ENCODE measurements at regions not wholly inside any gene's neighbourhood (a gene's known extent, or its start where the extent isn't known, plus 50 kb on each side); places are given as distances from the start of the nearest gene placed in this dataset.

GRCh38 chr2:239582476-239582875 lies 181.7 kb upstream of the HDAC4 start:
- DNase-seq (ENCODE audit: low read depth), result no peak
- TF ChIP-seq CTCF (IDR thresholded peaks at IDR 0.05; ENCODE audit: insufficient read depth, low read depth, low read length, missing control alignments), result no peak
- H3K4me3 ChIP-seq (ENCODE audit: low read length), result no peak overlapping the region

- no peak overlapping the region for H3K4me3 ChIP-seq (ENCODE audit: low read length)
- DNase-seq (ENCODE audit: low read depth), result no peak
- TF ChIP-seq CTCF (IDR thresholded peaks at IDR 0.05; ENCODE audit: insufficient read depth, low read depth, low read length, missing control alignments), result no peak
Observed at GRCh38 chr2:239581352-239581901, 180.6 kb upstream of the HDAC4 start.

- DNase-seq (ENCODE audit: low read depth), result no peak
- H3K4me3 ChIP-seq (ENCODE audit: low read length), result no peak overlapping the region
- TF ChIP-seq CTCF (IDR thresholded peaks at IDR 0.05; ENCODE audit: insufficient read depth, low read depth, low read length, missing control alignments), result no peak
Observed at GRCh38 chr2:239580199-239580527, 179.3 kb upstream of the HDAC4 start.

- DNase-seq (ENCODE audit: low read depth), result no peak
- no peak overlapping the region for H3K4me3 ChIP-seq (ENCODE audit: low read length)
- no peak for TF ChIP-seq CTCF (IDR thresholded peaks at IDR 0.05; ENCODE audit: insufficient read depth, low read depth, low read length, missing control alignments)
Observed at GRCh38 chr2:239579524-239580198, 178.8 kb upstream of the HDAC4 start.

- DNase-seq (ENCODE audit: low read depth), result no peak
- no peak for TF ChIP-seq CTCF (IDR thresholded peaks at IDR 0.05; ENCODE audit: insufficient read depth, low read depth, low read length, missing control alignments)
- no peak overlapping the region for H3K4me3 ChIP-seq (ENCODE audit: low read length)
Observed at GRCh38 chr2:239579081-239579480, 178.3 kb upstream of the HDAC4 start.

GRCh38 chr2:239578381-239578780 lies 177.6 kb upstream of the HDAC4 start:
- no peak for DNase-seq (ENCODE audit: low read depth)
- no peak overlapping the region for H3K4me3 ChIP-seq (ENCODE audit: low read length)
- no peak for TF ChIP-seq CTCF (IDR thresholded peaks at IDR 0.05; ENCODE audit: insufficient read depth, low read depth, low read length, missing control alignments)

GRCh38 chr2:239577935-239578334 lies 177.1 kb upstream of the HDAC4 start:
- TF ChIP-seq CTCF (IDR thresholded peaks at IDR 0.05; ENCODE audit: insufficient read depth, low read depth, low read length, missing control alignments), result no peak
- H3K4me3 ChIP-seq (ENCODE audit: low read length), result no peak overlapping the region
- no peak for DNase-seq (ENCODE audit: low read depth)
